SK-N-SH treated with all-trans-retinoic acid at 6 μM for 48 hours (cell line): ENCODE measurements at regions not wholly inside any gene's neighbourhood (a gene's known extent, or its start where the extent isn't known, plus 50 kb on each side); places are given as distances from the start of the nearest gene placed in this dataset.

ENCODE experiments used
- ATAC-seq: fragments of 200-7000 bp; cut with Tn5 transposase; 3 replicates; pipeline ENCODE4 v1.9.1; 2020; ENCODE audit warnings: mild to moderate bottlenecking, moderate library complexity
- ARNTL ChIP-seq: fragments of 450-650 bp; formaldehyde crosslinking; IDR thresholded peaks from 2 replicates; pipeline ENCODE4 v1.5.0; 2020; ENCODE audit warnings: low read depth, mild to moderate bottlenecking, moderate library complexity, borderline replicate concordance
- BACH2 ChIP-seq: fragments of 250-450 bp; sonication (Bioruptor Pico); IDR thresholded peaks from 2 replicates; pipeline ENCODE4 v1.9.0; 2021; ENCODE audit warnings: mild to moderate bottlenecking, borderline replicate concordance
- CREB5 ChIP-seq: fragments of 250-450 bp; sonication (Bioruptor Pico); IDR thresholded peaks from 2 replicates; pipeline ENCODE4 v1.5.1; 2020; ENCODE audit warnings: low read depth, mild to moderate bottlenecking, moderate library complexity
- CSDC2 ChIP-seq: fragments of 250-450 bp; sonication (Bioruptor Pico); IDR thresholded peaks from 2 replicates; pipeline ENCODE4 v1.5.0; 2020; ENCODE audit warnings: mild to moderate bottlenecking, moderate library complexity
- CSRNP3 ChIP-seq: fragments of 250-450 bp; sonication (Bioruptor Pico); IDR thresholded peaks from 2 replicates; pipeline ENCODE4 v1.5.1; 2021; ENCODE audit warnings: mild to moderate bottlenecking, moderate library complexity
- ESRRG ChIP-seq: fragments of 250-450 bp; sonication (Bioruptor Pico); IDR thresholded peaks from 2 replicates; pipeline ENCODE4 v1.6.1; 2021; ENCODE audit warnings: mild to moderate bottlenecking
- GLIS3 ChIP-seq: fragments of 250-450 bp; sonication (Bioruptor Pico); IDR thresholded peaks from 2 replicates; pipeline ENCODE4 v1.5.0; 2020; ENCODE audit warnings: mild to moderate bottlenecking, moderate library complexity
- ISL1 ChIP-seq: fragments of 250-450 bp; sonication (Bioruptor Pico); IDR thresholded peaks from 2 replicates; pipeline ENCODE4 v2.1.2; 2022; ENCODE audit warnings: mild to moderate bottlenecking, moderate library complexity
- PATZ1 ChIP-seq: fragments of 250-450 bp; sonication (Bioruptor Pico); IDR thresholded peaks from 2 replicates; pipeline ENCODE4 v1.8.0; 2020; ENCODE audit warnings: mild to moderate bottlenecking, moderate library complexity, borderline replicate concordance
- POU6F1 ChIP-seq: fragments of 250-450 bp; sonication (Bioruptor Pico); IDR thresholded peaks from 2 replicates; pipeline ENCODE4 v1.8.0; 2021; ENCODE audit warnings: low read depth, mild to moderate bottlenecking, moderate library complexity, borderline replicate concordance
- PPARA ChIP-seq: fragments of 250-450 bp; sonication (Bioruptor Pico); IDR thresholded peaks from 2 replicates; pipeline ENCODE4 v1.5.0; 2020; ENCODE audit warnings: mild to moderate bottlenecking, borderline replicate concordance
- TCF4 ChIP-seq: fragments of 250-450 bp; sonication (Bioruptor Pico); IDR thresholded peaks from 2 replicates; pipeline ENCODE4 v1.8.0; 2021; ENCODE audit warnings: mild to moderate bottlenecking, moderate library complexity, borderline replicate concordance
- TOX ChIP-seq: fragments of 250-450 bp; sonication (Bioruptor Pico); IDR thresholded peaks from 2 replicates; pipeline ENCODE4 v1.8.0; 2021; ENCODE audit warnings: mild to moderate bottlenecking, moderate library complexity, borderline replicate concordance
- TSHZ2 ChIP-seq: fragments of 250-450 bp; sonication (Bioruptor Pico); IDR thresholded peaks from 2 replicates; pipeline ENCODE4 v1.5.0; 2020; ENCODE audit warnings: mild to moderate bottlenecking, moderate library complexity
- ZC3H10 ChIP-seq: fragments of 250-450 bp; sonication (Bioruptor Pico); IDR thresholded peaks from 2 replicates; pipeline ENCODE4 v1.5.1; 2021; ENCODE audit warnings: mild to moderate bottlenecking, moderate library complexity
- ZFP3 ChIP-seq: fragments of 250-450 bp; sonication (Bioruptor Pico); IDR thresholded peaks from 2 replicates; pipeline ENCODE4 v1.5.0; 2020; ENCODE audit warnings: mild to moderate bottlenecking, moderate library complexity
- ZFP30 ChIP-seq: fragments of 450-650 bp; formaldehyde crosslinking; IDR thresholded peaks from 2 replicates; pipeline ENCODE4 v1.5.0; 2022; ENCODE audit warnings: mild to moderate bottlenecking, moderate library complexity
- ZNF565 ChIP-seq: fragments of 450-650 bp; formaldehyde crosslinking; conservative IDR thresholded peaks from 2 replicates; pipeline ENCODE4 v1.5.0; 2020; ENCODE audit warnings: low read depth, mild to moderate bottlenecking, moderate library complexity
- ZNF70 ChIP-seq: fragments of 450-650 bp; formaldehyde crosslinking; IDR thresholded peaks from 2 replicates; pipeline ENCODE4 v1.5.0; 2020; ENCODE audit warnings: mild to moderate bottlenecking, moderate library complexity
- ZNF8 ChIP-seq: fragments of 450-650 bp; formaldehyde crosslinking; IDR thresholded peaks from 2 replicates; pipeline ENCODE4 v1.5.0; 2020; ENCODE audit warnings: mild to moderate bottlenecking, moderate library complexity

GRCh38 chr1:98406352-98407088, 255.0 kb upstream of the SNX7 start:
- TF ChIP-seq CREB5 (CRISPR knock-in tag) = no peak
- TF ChIP-seq ISL1 (CRISPR knock-in tag) = peak; percentile 95
- no peak for TF ChIP-seq TCF4 (CRISPR knock-in tag)
- no peak for TF ChIP-seq ESRRG
- TF ChIP-seq TOX (CRISPR knock-in tag) = no peak
- 0 out of 2 replicates have a peak, but pooled peaks have one; percentile 33 for TF ChIP-seq ZC3H10 (CRISPR knock-in tag)
- no peak for TF ChIP-seq BACH2 (CRISPR knock-in tag)
- TF ChIP-seq PATZ1 (CRISPR knock-in tag) = no peak
- TF ChIP-seq POU6F1 (CRISPR knock-in tag) = no peak
- ATAC-seq = peak; percentile 67

- ATAC-seq = peak; percentile 66
Observed at GRCh38 chr1:98405581-98406074, 255.9 kb upstream of the SNX7 start.

GRCh38 chr1:98404866-98405265, 256.7 kb upstream of the SNX7 start:
- ATAC-seq = no peak
- TF ChIP-seq ZNF565 (CRISPR knock-in tag) (no peak), BACH2 (CRISPR knock-in tag) (no peak), ZFP3 (no peak), ARNTL (no peak), POU6F1 (CRISPR knock-in tag) (no peak), PPARA (CRISPR knock-in tag) (no peak), GLIS3 (no peak), ZNF70 (no peak), CSRNP3 (CRISPR knock-in tag) (no peak), ISL1 (CRISPR knock-in tag) (no peak)

More at GRCh38 chr1:98405581-98406074, 255.9 kb upstream of the SNX7 start:
- TF ChIP-seq ZC3H10 (CRISPR knock-in tag) (no peak), ZNF8 (no peak), POU6F1 (CRISPR knock-in tag) (no peak), TSHZ2 (CRISPR knock-in tag) (no peak), BACH2 (CRISPR knock-in tag) (no peak), TOX (CRISPR knock-in tag) (no peak), CSDC2 (CRISPR knock-in tag) (no peak), ZFP30 (no peak)
